Spleen (tissue), 11 donors: ENCODE measurements at regions not wholly inside any gene's neighbourhood (a gene's known extent, or its start where the extent isn't known, plus 50 kb on each side); places are given as distances from the start of the nearest gene placed in this dataset.

Experiments
- DNase-seq: peaks from one replicate; pipeline ENCODE4 v3.0.0-alpha.2; 2020
- H3K27ac ChIP-seq, 8 donors: fragments of 200-600 bp; sonication (generic) in 7 of 8; 1 replicate in 4 of 8; 2 replicates in 4 of 8; pipeline versions ENCODE4 v1.5.0 to v1.8.0; 2016 to 2021; ENCODE audit warnings: inconsistent platforms in 4 of 8, mild to moderate bottlenecking in 4 of 8, moderate library complexity in 1 of 8
- H3K27me3 ChIP-seq, 7 donors: fragments of 200-600 bp; sonication (generic) in 6 of 7; replicated peaks in 1 of 7; 1 replicate in 4 of 7; 2 replicates in 3 of 7; pipeline versions ENCODE4 v1.5.0 to v1.8.0; 2016 to 2021; ENCODE audit warnings: inconsistent platforms in 3 of 7, mild to moderate bottlenecking in 1 of 7
- H3K36me3 ChIP-seq, 6 donors: fragments of 200-600 bp; sonication (generic) in 5 of 6; 1 replicate in 4 of 6; 2 replicates in 2 of 6; pipeline versions ENCODE4 v1.5.0 to v1.8.0; 2016 to 2021; ENCODE audit warnings: inconsistent platforms in 2 of 6
- H3K4me1 ChIP-seq, 6 donors: fragments of 200-600 bp; sonication (generic) in 5 of 6; 1 replicate in 3 of 6; 2 replicates in 3 of 6; pipeline versions ENCODE4 v1.5.0 to v1.8.0; 2016 to 2021; ENCODE audit warnings: inconsistent platforms in 3 of 6
- H3K4me3 ChIP-seq, 8 donors: fragments of 200-600 bp; sonication (generic) in 7 of 8; 1 replicate in 4 of 8; 2 replicates in 4 of 8; pipeline versions ENCODE4 v1.5.0 to v1.8.0; 2016 to 2021; ENCODE audit warnings: inconsistent platforms in 4 of 8, mild to moderate bottlenecking in 4 of 8, moderate library complexity in 2 of 8
- H3K9me3 ChIP-seq, 8 donors: fragments of 200-600 bp; sonication (generic) in 7 of 8; 1 replicate in 4 of 8; 2 replicates in 4 of 8; pipeline versions ENCODE4 v1.5.0 to v1.8.0; 2016 to 2021; ENCODE audit warnings: inconsistent platforms in 4 of 8
- CTCF ChIP-seq, 11 experiments: fragments of 200-600 bp in 7 of 11; fragments of 450-650 bp in 4 of 11; sonication (generic) in 4 of 11; IDR thresholded peaks in 8 of 11; conservative IDR thresholded peaks in 3 of 11; 1 replicate in 7 of 11; 2 replicates in 4 of 11; pipeline versions ENCODE4 v1.4.0 to v1.8.0; 2016 to 2021; ENCODE audit warnings: antibody characterized with exemption in 11 of 11, inconsistent platforms in 4 of 11, mild to moderate bottlenecking in 1 of 11
- POLR2A ChIP-seq, 3 donors: fragments of 450-650 bp; IDR thresholded peaks; one replicate each; pipeline ENCODE4 v1.5.1; 2017; ENCODE audit warnings: antibody characterized with exemption in 3 of 3, mild to moderate bottlenecking in 1 of 3
- POLR2AphosphoS5 ChIP-seq, 3 donors: sonication (generic); formaldehyde crosslinking; IDR thresholded peaks; one replicate each; pipeline ENCODE4 v1.5.1; 2017; ENCODE audit warnings: antibody characterized with exemption in 3 of 3
- whole genome bisulfite sequencing, 5 donors: extraction: QIAGEN DNeasy Blood & Tissue Kit in 3 of 5; methylation state at CpG; one replicate each; pipeline versions ENCODE4 v1.1.5 to v1.1.7; 2013 to 2018; 5-methylcytosine and 5-hydroxymethylcytosine counted together
- intact Hi-C: fragments of 100-400 bp; cut with DNase I; formaldehyde crosslinking; loops from one replicate; pipeline ENCODE4 v1.15.0; 2023; ENCODE audit warnings: low total_unique reads
- donor health status: healthy with polysubstance abuse.
- donor health status: DM: no; HTN: no; CAD: no; lungs with moderate emphysema.
- donor health status: DM: no; HTN: no; CAD: no.
- donor health status: Bipolar disorder and iron deficiency.
- donor health status: healthy.
- donor health status: DM: no; HTN: no; CAD: no.
- donor health status: DM: yes; HTN: yes; CAD: no.

- intact Hi-C loops, result no loop called here
- H3K4me3 ChIP-seq, result no peak overlapping the region
- H3K9me3 ChIP-seq, result no peaks in the 10 kb centered on the region
- no peak overlapping the region for H3K27ac ChIP-seq
- H3K27me3 ChIP-seq, result peaks cover 0 to 10% (median 0%) of the 10 kb centered on the region in 7 donors
- no peak for TF ChIP-seq CTCF (IDR thresholded peaks at IDR 0.05 in 8 of 11, conservative IDR thresholded peaks at IDR 0.05 in 3 of 11)
- no peak for TF ChIP-seq POLR2A (IDR thresholded peaks at IDR 0.05)
- TF ChIP-seq POLR2AphosphoS5 (IDR thresholded peaks at IDR 0.05), result no peak
- no peaks in the 10 kb centered on the region for H3K36me3 ChIP-seq
- DNase-seq, result no peak
- 58 to 74% (median 59%) methylated on average over 2 of the region's 2 CpGs for WGBS, 5 donors
- no peaks in the 10 kb centered on the region for H3K4me1 ChIP-seq
These were observed 235.2 kb upstream of the KLHL29 start for GRCh38 chr2:23149777-23150176.

GRCh38 chr2:23153484-23153883, 231.5 kb upstream of the KLHL29 start:
- DNase-seq, result no peak
- intact Hi-C loops, result no loop called here
- no peak overlapping the region for H3K27ac ChIP-seq
- no peaks in the 10 kb centered on the region for H3K4me1 ChIP-seq
- TF ChIP-seq POLR2A (IDR thresholded peaks at IDR 0.05) (no peak), POLR2AphosphoS5 (IDR thresholded peaks at IDR 0.05) (no peak), CTCF (IDR thresholded peaks at IDR 0.05 in 8 of 11, conservative IDR thresholded peaks at IDR 0.05 in 3 of 11) (no peak)
- H3K9me3 ChIP-seq, result no peaks in the 10 kb centered on the region
- no peaks in the 10 kb centered on the region for H3K36me3 ChIP-seq
- peaks cover 0 to 10% (median 0%) of the 10 kb centered on the region in 7 donors for H3K27me3 ChIP-seq
- 78 to 86% (median 83%) methylated on average over 3 of the region's 3 CpGs for WGBS, 5 donors
- H3K4me3 ChIP-seq, result no peak overlapping the region

GRCh38 chr2:23155022-23155421, 230.0 kb upstream of the KLHL29 start:
- intact Hi-C loops, result no loop called here
- TF ChIP-seq CTCF (IDR thresholded peaks at IDR 0.05 in 8 of 11, conservative IDR thresholded peaks at IDR 0.05 in 3 of 11) (no peak), POLR2A (IDR thresholded peaks at IDR 0.05) (no peak), POLR2AphosphoS5 (IDR thresholded peaks at IDR 0.05) (no peak)
- no peak for DNase-seq
- Histone ChIP-seq H3K9me3 (no peaks in the 10 kb centered on the region), H3K4me3 (no peak overlapping the region), H3K27ac (no peak overlapping the region), H3K4me1 (no peaks in the 10 kb centered on the region), H3K27me3 (peaks cover 0 to 10% (median 0%) of the 10 kb centered on the region in 7 donors), H3K36me3 (no peaks in the 10 kb centered on the region)
- WGBS, 5 donors, result 84 to 92% (median 89%) methylated on average over 4 of the region's 4 CpGs

GRCh38 chr2:23157812-23158211, 227.2 kb upstream of the KLHL29 start:
- H3K27me3 ChIP-seq, result no peaks in the 10 kb centered on the region
- H3K27ac ChIP-seq, result no peak overlapping the region
- no peak for DNase-seq
- no peak for TF ChIP-seq POLR2AphosphoS5 (IDR thresholded peaks at IDR 0.05)
- no peak for TF ChIP-seq CTCF (IDR thresholded peaks at IDR 0.05 in 8 of 11, conservative IDR thresholded peaks at IDR 0.05 in 3 of 11)
- no peak for TF ChIP-seq POLR2A (IDR thresholded peaks at IDR 0.05)
- no peaks in the 10 kb centered on the region for H3K4me1 ChIP-seq
- no peak overlapping the region for H3K4me3 ChIP-seq
- H3K36me3 ChIP-seq, result no peaks in the 10 kb centered on the region
- H3K9me3 ChIP-seq, result no peaks in the 10 kb centered on the region
- intact Hi-C loops, result no loop called here
